GM21367 (cell line): ENCODE measurements at regions not wholly inside any gene's neighbourhood (a gene's known extent, or its start where the extent isn't known, plus 50 kb on each side); places are given as distances from the start of the nearest gene placed in this dataset.

ENCODE experiments used
- ATAC-seq: cut with Tn5 transposase; IDR thresholded peaks from one replicate; pipeline ENCODE4 v1.9.1; 2021; ENCODE audit not compliant: unreplicated experiment

DNA sequence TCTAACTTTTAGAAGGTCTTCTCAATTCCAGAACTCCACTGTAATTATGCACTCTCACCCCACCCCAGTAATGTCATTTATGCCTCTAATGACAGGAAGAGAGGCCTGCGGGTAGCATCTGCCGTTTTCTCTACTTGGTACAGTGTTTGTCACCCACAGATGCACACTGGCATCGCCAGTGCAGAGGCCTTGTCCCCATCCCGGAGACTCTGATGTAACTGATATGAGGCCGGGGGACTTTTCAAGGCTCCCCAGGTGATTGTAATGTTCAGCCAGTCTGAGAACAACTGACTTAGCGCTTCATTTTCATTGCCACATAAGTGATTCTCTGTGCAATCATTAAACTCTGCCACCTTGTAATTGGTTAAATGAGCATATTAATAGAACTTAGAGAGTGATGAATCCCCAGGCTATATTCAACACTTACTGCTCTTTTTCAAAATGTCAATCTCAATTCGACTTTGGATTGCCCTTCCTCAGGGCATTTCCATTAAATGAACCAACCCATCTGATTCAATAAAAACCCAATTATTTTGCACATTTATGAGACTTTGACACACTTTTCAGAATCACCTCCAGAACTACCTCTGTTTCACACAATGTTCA, 113.2 kb downstream of the HERPUD2 start:
- no peak for ATAC-seq

DNA sequence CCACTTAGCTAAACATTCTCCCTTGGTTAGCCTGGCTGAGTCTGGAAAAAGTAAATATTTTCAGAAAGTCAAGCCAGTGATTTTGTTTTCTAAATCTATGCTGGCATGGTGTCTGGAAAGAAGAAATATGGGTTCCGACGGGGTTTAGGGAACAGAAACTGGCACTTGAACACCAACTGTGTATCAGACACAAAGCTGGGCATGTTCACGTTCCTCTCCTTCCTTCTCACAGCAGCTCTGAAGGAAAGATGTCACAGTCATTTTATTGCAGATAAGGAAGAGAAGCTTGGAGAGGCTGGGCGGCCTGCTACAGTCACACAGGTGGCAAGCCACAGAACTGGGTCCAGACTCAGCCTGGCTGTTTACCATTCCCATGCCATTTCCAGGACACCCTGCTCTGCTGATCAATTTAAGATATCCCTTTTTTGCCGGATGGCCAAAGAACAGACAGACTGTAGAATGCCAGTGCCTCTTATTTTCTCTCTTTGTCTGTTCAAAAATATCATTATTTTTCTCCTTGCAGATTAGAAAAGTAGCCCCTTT, 118.8 kb downstream of the HERPUD2 start:
- no peak for ATAC-seq

DNA sequence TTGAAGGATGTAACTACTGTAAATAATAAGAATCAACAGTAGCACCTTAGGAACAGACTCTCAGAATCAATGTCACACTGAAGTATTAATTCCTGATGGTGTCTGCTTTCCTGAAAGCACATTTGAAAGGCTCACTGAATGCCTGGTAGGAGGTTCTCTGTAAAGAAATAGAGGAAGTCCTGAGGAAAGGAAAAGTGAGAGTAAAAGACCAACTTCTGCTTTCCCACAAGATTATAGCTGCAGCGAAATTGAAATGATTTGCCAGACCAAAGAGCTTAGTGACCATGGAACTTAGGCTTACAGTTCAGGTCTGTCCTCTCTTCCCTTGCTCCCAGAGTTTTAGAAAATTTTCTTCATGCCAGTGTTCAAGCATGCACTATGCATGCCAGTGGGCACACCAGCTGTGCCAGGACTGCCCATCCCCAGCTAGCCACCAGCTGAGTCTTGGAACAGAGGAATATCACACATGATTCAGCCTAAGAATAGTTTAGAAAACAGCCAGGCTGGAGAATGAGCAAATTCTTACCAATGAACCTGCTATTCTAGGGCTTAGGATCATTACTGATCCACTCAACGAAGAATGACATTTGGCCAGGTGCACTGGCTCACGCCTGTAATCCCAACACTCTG, 123.2 kb downstream of the HERPUD2 start:
- no peak for ATAC-seq

DNA sequence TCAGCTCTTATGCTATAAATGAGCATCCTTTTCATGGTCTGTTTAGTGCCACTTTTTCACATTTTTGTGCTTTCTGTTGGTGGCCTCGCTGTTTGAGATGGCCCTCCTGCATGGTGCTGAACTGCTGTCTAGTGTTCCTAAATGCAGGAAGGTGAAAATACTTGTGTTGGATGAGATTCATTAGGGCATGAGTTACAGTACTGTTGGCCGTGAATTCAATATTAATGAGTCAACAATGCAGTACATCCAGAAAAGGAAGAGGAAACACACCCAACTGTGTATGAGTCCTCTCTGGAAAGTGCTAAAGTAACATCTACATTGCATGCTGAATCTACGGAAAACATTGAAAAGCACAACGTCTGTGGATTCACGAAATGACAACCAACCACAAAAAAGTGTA, 124.0 kb downstream of the HERPUD2 start:
- ATAC-seq, result no peak

DNA sequence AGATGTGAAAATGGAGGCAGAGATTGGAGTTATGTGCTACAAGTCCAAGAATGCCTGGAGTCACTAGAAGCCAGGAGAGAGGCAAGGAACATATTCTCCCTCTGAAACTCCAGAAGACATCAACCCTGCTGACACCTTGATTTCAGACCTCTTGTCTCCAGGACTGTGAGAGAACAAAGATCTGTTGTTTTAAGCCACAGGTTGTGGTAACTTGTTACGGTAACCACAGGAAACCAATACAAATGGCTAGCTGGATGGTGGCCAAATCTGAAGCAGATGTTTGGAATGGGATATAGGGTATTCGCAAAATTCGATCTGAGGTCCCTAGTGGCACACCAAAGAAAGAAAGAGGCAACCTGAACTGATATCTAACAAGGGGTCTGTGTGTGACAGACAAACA, 129.0 kb downstream of the HERPUD2 start:
- ATAC-seq, result no peak

DNA sequence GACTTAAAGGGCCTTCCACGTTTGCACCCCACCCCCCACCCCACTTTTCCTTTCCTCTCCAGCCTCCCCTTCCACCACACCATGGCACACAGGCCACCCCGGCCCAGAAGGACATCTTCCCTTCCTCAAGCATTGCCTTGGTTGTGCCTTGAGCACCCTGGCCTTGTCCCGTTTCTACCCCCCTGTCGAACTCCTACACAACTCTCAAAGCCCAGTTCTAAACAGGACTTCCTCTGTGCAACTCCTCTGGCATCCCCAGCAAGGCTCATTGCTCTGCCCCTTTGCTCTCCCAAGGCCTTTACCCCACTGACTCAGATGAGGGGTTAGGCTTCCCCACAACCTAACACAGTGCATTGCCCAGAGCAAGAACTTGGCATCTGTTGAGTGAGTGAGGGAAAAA, 136.1 kb downstream of the HERPUD2 start:
- ATAC-seq, result no peak

DNA sequence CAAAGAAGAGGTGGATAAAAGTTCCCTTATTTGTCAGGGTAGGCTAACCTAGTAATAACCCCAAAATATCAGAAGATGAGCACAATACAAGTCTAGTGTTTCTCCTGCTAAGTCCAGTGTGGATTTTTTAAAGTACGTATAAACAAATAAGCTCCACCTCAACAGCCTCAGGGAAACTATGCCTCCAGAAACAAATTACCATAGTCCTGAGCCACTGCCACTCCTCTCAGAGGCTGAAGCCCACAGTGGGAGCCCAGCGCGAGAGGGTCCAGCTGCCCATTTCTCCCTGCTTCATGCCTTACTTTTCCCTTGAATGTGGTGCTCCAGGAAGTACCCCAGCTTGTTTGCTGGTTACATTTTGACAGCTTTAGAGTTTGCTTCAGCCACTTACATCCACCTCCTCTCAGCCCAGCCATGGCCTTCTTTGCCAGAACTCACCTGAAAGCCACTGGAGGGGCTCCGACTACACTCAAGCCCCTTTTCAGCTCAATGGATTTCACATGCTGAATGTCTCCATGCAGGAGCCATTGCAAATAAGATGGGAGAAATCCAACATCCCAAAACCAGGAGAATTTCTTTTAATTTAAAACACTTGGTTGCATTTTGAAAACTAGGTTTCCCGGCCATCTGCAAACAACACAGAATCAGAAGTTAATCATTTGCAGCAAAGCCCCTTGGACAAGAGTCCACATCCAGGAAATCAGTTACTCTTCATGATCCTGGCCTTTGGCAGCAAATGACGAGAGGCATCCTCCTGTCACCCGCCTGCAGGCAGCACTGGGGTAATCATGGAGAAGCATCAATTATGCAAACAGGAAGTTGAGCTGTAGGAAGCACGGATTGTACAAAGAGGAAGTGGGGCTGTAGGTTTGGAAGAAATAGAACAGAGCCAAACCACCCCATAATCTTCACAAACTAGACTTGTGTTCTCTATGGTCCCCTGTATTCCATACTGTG, 138.1 kb downstream of the HERPUD2 start:
- no peak for ATAC-seq

DNA sequence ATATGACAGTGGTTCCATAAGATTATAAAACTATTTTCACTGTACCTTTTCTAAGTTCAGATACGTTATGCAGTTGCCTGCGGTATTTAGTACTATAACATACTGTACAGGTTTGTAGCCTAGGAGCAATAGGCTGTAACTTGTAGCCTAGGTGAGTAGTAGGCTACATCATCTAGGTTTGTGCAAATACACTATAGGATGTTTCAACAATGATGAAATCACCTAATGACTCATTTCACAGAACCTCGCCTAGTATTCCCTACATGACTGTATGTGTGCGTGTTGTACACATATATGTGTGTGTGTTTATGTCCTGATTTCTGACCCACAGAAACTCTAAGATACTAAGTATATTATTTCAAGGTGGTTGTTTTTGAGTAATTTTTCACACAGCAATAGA, 139.0 kb downstream of the HERPUD2 start:
- ATAC-seq, result no peak

DNA sequence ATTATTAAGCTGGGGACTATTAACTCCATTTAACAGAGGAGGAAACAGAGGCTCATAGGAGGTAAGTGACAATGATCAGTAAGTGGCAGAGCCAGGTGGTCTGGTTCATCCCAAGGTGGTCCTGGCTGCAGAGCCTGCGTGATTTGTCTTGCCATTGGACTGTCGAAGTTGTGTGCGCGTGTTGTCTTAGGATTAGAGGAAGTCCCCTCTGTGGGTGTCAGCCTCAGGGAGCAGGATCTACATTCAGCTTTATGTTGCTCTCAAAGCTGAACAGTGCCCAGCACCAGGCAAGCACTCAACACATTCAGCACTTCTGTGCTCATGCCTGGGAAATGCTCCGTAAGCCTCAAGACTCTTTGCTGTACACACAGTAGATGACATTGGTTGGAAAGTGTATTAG, 139.5 kb downstream of the HERPUD2 start:
- no peak for ATAC-seq

DNA sequence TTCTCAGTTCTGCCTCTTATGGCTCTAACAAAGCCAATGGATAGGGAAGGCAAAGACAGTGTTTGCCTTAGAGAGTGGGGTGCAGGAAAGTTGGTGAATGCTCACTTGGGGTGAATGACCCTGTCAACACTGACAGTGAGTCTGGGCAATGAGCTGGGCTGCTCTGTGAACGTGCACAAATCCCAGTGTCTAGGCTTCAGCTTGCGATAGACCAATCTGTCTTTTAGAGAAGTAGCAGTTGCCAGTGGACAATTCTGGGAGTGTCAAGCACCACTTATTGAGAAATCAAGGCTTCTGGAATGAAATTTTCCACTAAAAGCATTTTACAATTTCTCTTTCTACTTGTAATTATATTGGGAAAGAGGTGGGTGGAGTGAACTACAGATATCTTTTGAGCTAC, 141.4 kb downstream of the HERPUD2 start:
- no peak for ATAC-seq

DNA sequence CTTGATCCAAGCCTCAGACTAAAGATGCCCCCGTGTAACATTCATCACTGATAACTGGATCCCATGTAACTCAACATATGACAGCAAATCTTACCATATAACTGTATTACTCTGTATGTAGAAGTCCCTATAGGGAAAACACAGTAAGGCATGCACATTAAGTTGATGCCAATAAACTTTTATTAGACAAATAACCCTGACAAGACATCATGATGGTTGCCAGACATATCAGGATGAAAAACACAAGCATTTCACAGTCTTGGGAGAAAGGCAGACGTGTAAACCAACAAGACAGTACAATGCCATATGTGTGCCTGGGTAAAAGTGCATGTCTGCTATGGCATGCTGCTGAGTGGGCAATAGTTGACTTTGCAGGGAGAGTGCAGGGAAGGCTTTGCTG, 142.2 kb downstream of the HERPUD2 start:
- no peak for ATAC-seq

DNA sequence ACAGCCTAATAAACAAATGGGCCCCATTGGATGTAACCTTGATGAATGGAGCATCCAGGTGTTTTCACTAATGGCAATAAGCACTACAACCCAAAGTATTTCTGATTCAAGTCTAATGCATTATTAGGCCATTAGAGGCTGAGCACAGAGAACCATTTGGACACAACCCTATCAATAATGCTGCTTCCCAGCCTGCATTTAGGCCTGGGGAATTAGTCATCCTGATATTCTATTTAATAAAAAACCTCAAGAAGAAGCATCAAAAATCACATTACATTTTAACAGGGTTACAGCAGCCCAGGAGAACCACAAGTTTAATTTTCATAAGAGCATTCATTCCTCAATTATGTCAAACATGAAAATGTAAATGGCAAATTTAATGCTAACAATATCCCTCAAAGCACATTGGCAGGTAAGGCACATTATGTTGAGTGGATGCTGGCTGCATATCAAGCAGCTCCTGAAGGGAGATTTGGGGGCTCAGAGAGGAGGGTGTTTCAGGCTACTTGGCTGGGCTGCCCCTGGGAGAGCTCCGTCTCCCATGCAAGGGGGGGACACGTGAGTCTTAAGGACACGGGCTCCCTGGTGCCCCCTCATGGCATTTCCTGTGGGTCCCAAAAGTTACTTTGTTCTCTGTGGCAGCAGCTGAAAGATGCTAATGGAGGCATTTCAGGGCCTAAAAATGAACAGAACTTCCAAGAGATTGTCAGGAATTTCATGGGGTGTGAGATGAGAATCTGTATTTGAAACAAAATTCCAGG, 143.4 kb downstream of the HERPUD2 start:
- no peak for ATAC-seq

DNA sequence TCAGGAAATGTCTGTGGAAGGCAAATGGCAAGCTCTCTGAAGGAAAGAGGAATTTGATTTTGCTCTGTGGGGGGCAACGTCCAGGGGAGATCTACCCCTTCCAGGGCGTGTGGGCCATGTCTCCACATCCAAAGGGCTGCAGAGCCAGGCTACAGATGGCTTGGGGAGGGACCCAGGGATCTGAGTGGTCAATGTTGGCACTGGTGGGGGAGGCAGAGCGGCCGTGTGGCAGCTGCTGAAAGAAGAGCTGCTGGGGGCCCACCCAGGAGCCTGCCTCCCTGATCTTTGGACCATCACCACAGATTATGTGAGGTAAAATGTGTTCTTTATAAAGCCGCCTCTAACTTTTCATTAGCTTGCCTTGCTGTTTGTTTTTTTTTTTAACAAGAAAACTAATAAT, 144.1 kb downstream of the HERPUD2 start:
- ATAC-seq, result no peak

DNA sequence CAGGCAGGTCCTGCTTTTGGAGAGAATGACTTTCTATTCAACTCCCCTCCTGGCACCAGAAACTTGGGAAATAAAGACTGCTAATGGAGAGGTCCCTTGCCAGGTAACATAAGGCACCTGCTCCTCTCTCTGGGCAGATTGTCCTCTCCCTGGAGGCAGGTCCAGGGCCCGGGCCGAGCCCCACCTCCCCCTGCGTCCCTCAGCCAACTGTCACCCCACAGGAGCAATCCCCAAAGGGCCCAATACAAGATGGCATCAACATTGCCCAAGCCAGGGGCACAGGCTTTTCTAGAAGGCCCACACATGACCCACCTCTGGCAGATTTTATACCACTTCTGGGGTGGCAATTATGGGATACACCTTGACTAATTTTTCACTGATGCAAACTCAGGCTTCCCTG, 145.2 kb downstream of the HERPUD2 start:
- no peak for ATAC-seq

DNA sequence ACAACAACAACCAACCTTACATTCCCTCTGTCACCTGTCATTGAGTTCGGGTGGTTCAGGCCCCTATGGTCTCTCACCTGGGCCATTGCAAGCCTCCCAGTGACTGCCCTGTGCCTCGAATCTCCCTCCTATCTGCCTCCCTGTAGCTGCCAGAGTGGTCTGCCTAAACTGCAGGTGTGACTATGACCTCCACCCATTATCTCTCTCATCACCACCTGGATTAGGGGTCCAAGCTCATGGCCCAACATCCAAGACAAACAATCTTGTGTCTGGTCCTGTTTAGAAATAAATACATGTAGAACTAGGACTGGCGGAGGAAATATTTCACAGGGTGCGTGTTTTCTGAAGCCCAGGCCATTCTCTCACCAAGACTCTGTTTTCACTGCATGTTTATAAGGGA, 146.6 kb downstream of the HERPUD2 start:
- ATAC-seq, result no peak

DNA sequence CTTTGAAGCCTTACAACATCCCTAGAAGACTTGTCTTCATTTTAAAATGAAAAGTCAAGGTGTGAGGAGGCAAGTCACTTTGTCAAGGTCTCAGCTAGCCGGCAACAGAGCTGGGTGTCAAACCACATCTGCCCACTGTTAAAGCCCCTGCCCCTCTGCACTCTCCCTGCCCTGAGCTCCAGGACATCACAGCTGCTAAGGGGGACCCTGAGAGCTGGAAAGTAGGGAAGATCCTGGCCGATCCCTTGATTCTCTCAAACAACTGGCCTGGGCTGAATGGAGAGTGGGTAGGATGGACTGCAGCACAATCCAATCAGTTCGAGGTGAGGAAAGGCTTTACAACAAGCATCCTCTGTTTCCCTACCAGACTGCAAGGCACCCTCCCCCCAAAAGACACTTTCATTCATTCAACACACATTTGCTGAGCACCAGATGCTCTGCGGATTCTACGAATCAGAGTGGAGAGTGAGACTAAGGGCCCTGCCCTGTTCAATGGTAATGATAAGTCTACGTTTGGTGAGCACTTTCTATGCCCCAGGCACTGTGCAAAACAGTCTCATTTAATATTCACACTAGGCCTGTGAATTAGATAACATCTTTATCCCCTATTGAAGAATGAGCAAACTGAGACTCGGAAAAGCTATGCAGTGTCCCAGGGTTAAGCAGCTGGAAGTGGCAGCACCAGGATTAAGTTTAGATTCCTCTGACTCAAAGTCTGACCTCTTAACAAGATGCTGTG, 148.1 kb downstream of the HERPUD2 start:
- no peak for ATAC-seq

DNA sequence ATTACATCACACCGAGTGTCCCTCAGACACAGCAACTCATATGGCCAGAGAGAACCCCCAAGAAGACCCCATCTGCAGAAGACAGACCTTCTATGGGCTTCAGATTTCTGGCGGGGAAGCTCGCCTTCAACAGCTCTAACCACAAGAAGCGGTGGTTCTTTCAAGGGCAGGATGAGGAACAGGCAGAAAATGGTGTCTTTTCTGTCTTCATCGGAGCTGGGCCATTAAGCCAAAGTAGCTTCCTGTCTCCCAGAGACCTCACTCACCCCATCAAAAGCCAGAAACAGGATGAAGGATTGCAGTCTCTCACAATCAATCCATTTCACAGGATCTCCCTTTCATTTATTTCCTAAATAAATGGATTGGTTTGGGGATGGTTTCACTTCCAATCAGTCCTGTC, 149.1 kb downstream of the HERPUD2 start:
- no peak for ATAC-seq

DNA sequence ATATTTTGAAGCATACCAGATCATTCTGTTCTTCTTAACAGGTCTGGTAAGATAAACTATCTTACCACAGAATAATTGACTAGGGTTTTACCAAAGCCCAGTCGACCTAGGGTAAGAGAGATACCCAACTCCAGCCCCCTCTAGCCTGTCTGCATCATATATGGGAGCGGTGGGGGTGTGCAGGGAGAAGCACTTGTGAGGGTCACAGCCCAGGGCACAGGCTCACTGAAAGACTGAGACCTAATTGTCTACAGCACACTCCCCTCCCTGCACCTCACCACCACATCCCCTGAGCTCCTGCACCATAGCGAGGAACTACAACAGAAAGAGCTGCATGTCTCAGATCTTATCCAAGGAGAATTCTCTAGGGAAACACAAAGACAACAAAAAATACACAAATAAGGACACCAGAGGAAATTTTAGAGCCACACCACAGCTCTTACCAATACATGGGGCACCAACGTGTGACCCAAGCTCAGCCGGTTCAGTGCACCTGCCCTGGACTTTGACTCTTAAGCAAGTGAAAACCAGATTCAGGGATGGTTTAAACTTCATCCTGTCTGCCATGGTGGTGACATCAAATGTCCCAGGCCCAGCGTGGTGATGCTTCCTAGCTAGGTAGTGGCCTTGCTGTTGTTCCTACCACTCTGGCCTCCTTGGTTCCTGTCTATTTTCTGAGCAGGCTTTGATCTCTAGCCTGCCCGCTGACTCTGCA, 150.8 kb downstream of the HERPUD2 start:
- no peak for ATAC-seq

DNA sequence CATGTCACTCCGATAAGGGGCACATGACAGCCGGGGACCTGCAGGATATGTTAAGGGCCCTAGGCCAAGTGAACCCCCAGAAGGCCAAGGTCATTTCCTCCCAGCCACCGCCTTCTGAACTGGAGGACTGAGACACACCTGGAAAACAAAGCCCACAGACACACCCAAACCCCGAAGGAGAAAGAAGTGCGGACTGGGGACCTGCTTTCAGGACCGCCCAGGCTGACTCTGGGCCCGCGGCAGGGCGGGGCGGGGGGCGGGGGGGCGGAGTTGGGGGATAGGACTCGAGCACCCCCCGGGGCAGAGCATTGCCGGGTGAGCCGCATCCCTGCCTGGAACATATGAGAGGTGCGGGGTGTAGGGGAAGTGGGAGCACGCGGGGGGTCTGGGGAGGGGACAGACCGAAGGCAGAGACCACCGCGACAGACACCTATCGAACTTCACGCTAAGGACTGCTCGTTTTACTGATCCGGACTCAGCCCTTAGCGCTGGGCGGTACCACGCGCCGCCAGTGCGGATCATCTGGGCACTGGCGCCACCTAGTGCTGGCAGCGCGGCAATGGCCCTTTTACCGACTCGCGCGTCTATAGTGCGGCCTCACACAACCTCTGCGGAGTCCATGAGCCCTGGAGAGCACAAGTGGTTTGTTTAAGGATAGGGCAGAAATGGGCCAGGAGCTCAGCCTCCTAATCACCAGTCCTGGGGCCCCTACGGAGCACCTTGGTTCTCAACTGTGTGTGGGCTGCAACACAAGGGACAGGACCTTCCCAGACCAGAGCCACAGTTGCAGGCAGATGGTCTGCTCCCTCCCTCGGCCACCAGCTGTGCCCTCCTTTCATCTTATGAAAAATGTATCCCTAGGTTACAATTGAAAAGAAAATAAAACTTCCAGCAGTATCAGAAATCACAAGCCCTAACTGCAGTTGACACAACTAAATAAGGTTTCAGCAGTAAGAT, 157.6 kb downstream of the HERPUD2 start:
- ATAC-seq, result peak; percentile 95
